ENCODE measurements at regions not wholly inside any gene's neighbourhood (a gene's known extent, or its start where the extent isn't known, plus 50 kb on each side); places are given as distances from the start of the nearest gene placed in this dataset.

DNA sequence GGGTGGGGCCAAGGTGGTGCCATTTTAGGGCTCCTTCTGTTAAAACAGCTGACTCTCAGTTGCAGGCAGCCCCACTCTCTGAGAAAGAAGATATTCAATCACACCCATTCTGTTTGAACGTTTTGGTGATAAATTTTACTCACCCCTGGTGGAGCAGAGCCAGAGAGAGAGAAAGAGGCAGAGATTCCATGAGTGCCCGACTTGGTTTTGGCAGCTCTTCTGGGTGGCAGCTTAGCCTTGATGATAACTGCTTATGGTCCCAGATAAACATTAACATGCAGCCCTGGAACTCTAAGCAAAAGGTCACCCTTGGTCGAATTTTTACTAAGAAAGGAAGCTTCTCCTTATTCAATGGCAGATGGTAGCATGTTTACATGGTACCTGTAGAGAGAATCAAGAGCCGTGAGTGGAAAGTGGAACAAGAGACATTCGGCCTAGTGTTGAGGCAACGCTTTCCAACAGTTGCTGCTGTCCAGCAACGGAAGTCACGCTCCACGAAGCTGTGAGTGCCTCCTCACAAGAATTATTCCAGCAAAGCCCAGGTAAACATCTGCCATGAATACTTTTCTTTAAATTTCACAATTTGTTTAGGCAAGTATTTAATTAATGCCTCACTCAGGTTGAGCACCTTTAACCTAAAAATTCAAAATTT lies 530.6 kb upstream of the ROBO2 start:
- no peak overlapping the region for H3K27ac ChIP-seq (ENCODE audit: low read length)
- no peak for TF ChIP-seq EZH2phosphoT487 (IDR thresholded peaks at IDR 0.05; ENCODE audit: low read depth)
- TF ChIP-seq, protein P1, sequence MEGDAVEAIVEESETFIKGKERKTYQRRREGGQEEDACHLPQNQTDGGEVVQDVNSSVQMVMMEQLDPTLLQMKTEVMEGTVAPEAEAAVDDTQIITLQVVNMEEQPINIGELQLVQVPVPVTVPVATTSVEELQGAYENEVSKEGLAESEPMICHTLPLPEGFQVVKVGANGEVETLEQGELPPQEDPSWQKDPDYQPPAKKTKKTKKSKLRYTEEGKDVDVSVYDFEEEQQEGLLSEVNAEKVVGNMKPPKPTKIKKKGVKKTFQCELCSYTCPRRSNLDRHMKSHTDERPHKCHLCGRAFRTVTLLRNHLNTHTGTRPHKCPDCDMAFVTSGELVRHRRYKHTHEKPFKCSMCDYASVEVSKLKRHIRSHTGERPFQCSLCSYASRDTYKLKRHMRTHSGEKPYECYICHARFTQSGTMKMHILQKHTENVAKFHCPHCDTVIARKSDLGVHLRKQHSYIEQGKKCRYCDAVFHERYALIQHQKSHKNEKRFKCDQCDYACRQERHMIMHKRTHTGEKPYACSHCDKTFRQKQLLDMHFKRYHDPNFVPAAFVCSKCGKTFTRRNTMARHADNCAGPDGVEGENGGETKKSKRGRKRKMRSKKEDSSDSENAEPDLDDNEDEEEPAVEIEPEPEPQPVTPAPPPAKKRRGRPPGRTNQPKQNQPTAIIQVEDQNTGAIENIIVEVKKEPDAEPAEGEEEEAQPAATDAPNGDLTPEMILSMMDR (IDR thresholded peaks at IDR 0.05; ENCODE audit: low read depth, low read length), result no peak
- H3K4me2 ChIP-seq (ENCODE audit: low read length), result no peak overlapping the region
- no peaks in the 10 kb centered on the region for H3K9me3 ChIP-seq (ENCODE audit: insufficient read depth, low read length)
- no peak overlapping the region for H3K9ac ChIP-seq (ENCODE audit: low read length)
- H4K20me1 ChIP-seq (ENCODE audit: insufficient read depth, low read length), result no peaks in the 10 kb centered on the region
- no peak overlapping the region for H2AFZ ChIP-seq (ENCODE audit: low read depth, low read length)
- H3K27me3 ChIP-seq (ENCODE audit: low read depth, low read length), result no peaks in the 10 kb centered on the region
- no peaks in the 10 kb centered on the region for H3K79me2 ChIP-seq (ENCODE audit: low read length)
- H3K4me1 ChIP-seq (ENCODE audit: low read length), result no peaks in the 10 kb centered on the region
- no peaks in the 10 kb centered on the region for H3K36me3 ChIP-seq (replicated peaks; ENCODE audit: low read depth, low read length)
- H3K4me3 ChIP-seq (ENCODE audit: low read length), result no peak overlapping the region

DNA sequence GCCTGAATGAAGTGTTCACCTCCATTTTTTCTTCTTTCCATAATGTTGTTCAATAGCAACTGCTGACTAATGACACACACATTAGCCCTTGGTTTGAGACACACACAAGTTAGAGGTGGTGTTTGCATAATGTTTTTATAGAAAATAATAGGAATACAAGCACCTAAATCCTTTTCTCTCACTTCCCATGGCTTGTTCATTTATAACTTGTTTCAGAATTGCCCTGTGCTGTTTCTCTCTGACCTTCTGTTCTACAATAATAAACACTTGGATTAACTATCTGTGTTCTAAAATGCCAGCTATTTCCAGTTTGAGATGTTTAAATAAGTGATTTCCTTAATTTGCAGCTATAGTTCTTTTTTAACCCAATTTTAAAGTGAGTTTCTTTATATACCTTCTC lies 525.1 kb upstream of the ROBO2 start:
- H4K20me1 ChIP-seq (ENCODE audit: insufficient read depth, low read length), result no peaks in the 10 kb centered on the region
- H2AFZ ChIP-seq (ENCODE audit: low read depth, low read length), result no peak overlapping the region
- no peak overlapping the region for H3K4me2 ChIP-seq (ENCODE audit: low read length)
- H3K9me3 ChIP-seq (ENCODE audit: insufficient read depth, low read length), result no peaks in the 10 kb centered on the region
- H3K9ac ChIP-seq (ENCODE audit: low read length), result no peak overlapping the region
- no peak overlapping the region for H3K4me3 ChIP-seq (ENCODE audit: low read length)
- TF ChIP-seq, protein P1 (IDR thresholded peaks at IDR 0.05; ENCODE audit: low read depth, low read length), result no peak
- no peak for TF ChIP-seq EZH2phosphoT487 (IDR thresholded peaks at IDR 0.05; ENCODE audit: low read depth)
- no peaks in the 10 kb centered on the region for H3K27me3 ChIP-seq (ENCODE audit: low read depth, low read length)
- H3K79me2 ChIP-seq (ENCODE audit: low read length), result no peaks in the 10 kb centered on the region
- H3K36me3 ChIP-seq (replicated peaks; ENCODE audit: low read depth, low read length), result no peaks in the 10 kb centered on the region
- H3K4me1 ChIP-seq (ENCODE audit: low read length), result no peaks in the 10 kb centered on the region
- no peak overlapping the region for H3K27ac ChIP-seq (ENCODE audit: low read length)

DNA sequence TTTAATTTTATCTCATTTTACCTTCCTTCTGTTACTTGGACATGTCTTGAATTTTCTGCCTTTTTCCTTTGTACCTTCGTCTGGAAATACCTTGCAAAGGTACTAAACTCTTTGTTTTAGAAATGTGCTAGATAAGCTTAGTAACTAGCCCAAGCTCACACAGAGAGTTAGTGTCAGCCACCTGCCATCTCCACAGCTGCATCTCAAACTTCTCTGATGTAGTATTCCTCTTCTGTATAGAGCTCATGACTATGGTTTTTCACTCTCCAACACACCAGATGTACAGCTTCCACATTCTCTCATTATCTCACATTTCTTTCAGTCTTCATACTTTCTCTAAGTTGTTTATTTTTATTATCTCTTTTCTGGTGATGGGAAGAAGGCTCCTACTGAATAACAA lies 516.6 kb upstream of the ROBO2 start:
- Histone ChIP-seq H3K4me1 (ENCODE audit: low read length) (peaks cover 8% of the 10 kb centered on the region), H3K79me2 (ENCODE audit: low read length) (no peaks in the 10 kb centered on the region), H2AFZ (ENCODE audit: low read depth, low read length) (no peak overlapping the region), H4K20me1 (ENCODE audit: insufficient read depth, low read length) (no peaks in the 10 kb centered on the region), H3K9me3 (ENCODE audit: insufficient read depth, low read length) (no peaks in the 10 kb centered on the region), H3K27ac (ENCODE audit: low read length) (no peak overlapping the region), H3K9ac (ENCODE audit: low read length) (no peak overlapping the region), H3K4me3 (ENCODE audit: low read length) (no peak overlapping the region), H3K36me3 (replicated peaks; ENCODE audit: low read depth, low read length) (no peaks in the 10 kb centered on the region), H3K4me2 (ENCODE audit: low read length) (no peak overlapping the region), H3K27me3 (ENCODE audit: low read depth, low read length) (no peaks in the 10 kb centered on the region)
- TF ChIP-seq, protein P1 (IDR thresholded peaks at IDR 0.05; ENCODE audit: low read depth, low read length), result no peak
- TF ChIP-seq EZH2phosphoT487 (IDR thresholded peaks at IDR 0.05; ENCODE audit: low read depth), result no peak

DNA sequence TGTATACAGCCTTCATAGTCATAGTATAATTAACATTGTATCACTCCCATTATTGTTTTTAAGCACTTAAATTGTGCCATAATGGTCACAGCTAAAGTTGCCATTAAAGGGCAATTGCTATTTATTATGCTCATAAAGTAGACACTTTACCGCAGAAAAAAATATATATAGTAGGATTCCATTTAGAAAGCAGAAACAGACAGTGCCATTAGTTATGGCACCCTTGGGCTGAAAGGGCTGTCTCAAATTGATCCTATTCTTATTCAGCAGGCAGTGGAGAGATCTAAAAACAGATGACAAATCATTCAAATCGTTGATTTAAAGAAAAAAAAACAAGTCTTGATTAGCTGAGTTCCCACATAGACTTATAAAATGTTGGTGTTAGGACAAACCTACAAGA lies 514.2 kb upstream of the ROBO2 start:
- no peak overlapping the region for H2AFZ ChIP-seq (ENCODE audit: low read depth, low read length)
- no peak overlapping the region for H3K9ac ChIP-seq (ENCODE audit: low read length)
- no peak overlapping the region for H3K4me2 ChIP-seq (ENCODE audit: low read length)
- no peak overlapping the region for H3K27ac ChIP-seq (ENCODE audit: low read length)
- no peaks in the 10 kb centered on the region for H3K36me3 ChIP-seq (replicated peaks; ENCODE audit: low read depth, low read length)
- H4K20me1 ChIP-seq (ENCODE audit: insufficient read depth, low read length), result no peaks in the 10 kb centered on the region
- no peak overlapping the region for H3K4me3 ChIP-seq (ENCODE audit: low read length)
- H3K9me3 ChIP-seq (ENCODE audit: insufficient read depth, low read length), result no peaks in the 10 kb centered on the region
- TF ChIP-seq EZH2phosphoT487 (IDR thresholded peaks at IDR 0.05; ENCODE audit: low read depth), result no peak
- TF ChIP-seq, protein P1 (IDR thresholded peaks at IDR 0.05; ENCODE audit: low read depth, low read length), result no peak
- H3K4me1 ChIP-seq (ENCODE audit: low read length), result peaks cover 8% of the 10 kb centered on the region
- no peaks in the 10 kb centered on the region for H3K27me3 ChIP-seq (ENCODE audit: low read depth, low read length)
- no peaks in the 10 kb centered on the region for H3K79me2 ChIP-seq (ENCODE audit: low read length)

Data from OCI-LY3 (cell line).